ENCODE measurements at regions not wholly inside any gene's neighbourhood (a gene's known extent, or its start where the extent isn't known, plus 50 kb on each side); places are given as distances from the start of the nearest gene placed in this dataset.

GRCh38 chr13:44748439-44748838 lies 172.3 kb upstream of the TSC22D1 start:
- no peak for TF ChIP-seq CTCF (IDR thresholded peaks at IDR 0.05; ENCODE audit: extremely low read depth in 1 of 2, insufficient read depth in 1 of 2, low read depth in 1 of 2, low read length in 2 of 2)
- TF ChIP-seq POLR2A (IDR thresholded peaks at IDR 0.05; ENCODE audit: low read depth, low read length): no peak
- no peak for TF ChIP-seq EZH2 (IDR thresholded peaks at IDR 0.05; ENCODE audit: borderline replicate concordance, low read depth, low read length, severe bottlenecking)
- no peak for TF ChIP-seq POLR2AphosphoS5 (IDR thresholded peaks at IDR 0.05; ENCODE audit: insufficient read depth, low read depth, low read length)
- TF ChIP-seq MAX (IDR thresholded peaks at IDR 0.05; ENCODE audit: insufficient read depth, insufficient read length): no peak
- no peak for TF ChIP-seq MYC (IDR thresholded peaks at IDR 0.05; ENCODE audit: low read depth, low read length)
